Ovary (tissue), 3 donors: ENCODE measurements at regions not wholly inside any gene's neighbourhood (a gene's known extent, or its start where the extent isn't known, plus 50 kb on each side); places are given as distances from the start of the nearest gene placed in this dataset.

Experiments used
- POLR2A ChIP-seq: fragments of 450-650 bp; IDR thresholded peaks from one replicate; pipeline ENCODE4 v1.6.1; 2017; ENCODE audit warnings: antibody characterized with exemption, mild to moderate bottlenecking, moderate library complexity
- TF ChIP-seq, protein P1 (sequence below), 3 donors: fragments of 450-650 bp in 2 of 3; fragments of 200-600 bp in 1 of 3; IDR thresholded peaks; one replicate each; pipeline versions ENCODE4 v1.5.1 to v1.8.0; 2016 to 2022; ENCODE audit warnings: antibody characterized with exemption in 3 of 3, mild to moderate bottlenecking in 1 of 3
- donor health status: DM: no; HTN: no; CAD: no.

DNA sequence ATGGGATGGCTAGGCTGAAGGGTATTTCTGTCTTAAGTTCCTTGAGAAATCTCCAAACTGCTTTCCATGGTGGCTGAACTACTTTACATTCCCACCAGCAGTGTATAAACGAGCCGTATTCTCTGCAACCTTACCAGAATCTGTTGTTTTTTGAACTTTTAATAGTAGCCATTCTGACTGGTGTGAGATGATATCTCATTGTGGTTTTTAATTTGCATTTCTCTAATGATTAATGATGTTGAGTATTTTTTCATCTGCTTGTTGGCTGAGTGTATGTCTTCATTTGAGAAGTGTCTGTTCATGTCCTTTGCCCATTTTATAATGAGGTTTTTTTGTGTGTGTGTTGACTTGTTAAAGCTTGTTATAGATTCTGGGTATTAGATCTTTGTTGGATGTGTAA lies 226.8 kb upstream of the IGFBP3 start:
- TF ChIP-seq, protein P1, sequence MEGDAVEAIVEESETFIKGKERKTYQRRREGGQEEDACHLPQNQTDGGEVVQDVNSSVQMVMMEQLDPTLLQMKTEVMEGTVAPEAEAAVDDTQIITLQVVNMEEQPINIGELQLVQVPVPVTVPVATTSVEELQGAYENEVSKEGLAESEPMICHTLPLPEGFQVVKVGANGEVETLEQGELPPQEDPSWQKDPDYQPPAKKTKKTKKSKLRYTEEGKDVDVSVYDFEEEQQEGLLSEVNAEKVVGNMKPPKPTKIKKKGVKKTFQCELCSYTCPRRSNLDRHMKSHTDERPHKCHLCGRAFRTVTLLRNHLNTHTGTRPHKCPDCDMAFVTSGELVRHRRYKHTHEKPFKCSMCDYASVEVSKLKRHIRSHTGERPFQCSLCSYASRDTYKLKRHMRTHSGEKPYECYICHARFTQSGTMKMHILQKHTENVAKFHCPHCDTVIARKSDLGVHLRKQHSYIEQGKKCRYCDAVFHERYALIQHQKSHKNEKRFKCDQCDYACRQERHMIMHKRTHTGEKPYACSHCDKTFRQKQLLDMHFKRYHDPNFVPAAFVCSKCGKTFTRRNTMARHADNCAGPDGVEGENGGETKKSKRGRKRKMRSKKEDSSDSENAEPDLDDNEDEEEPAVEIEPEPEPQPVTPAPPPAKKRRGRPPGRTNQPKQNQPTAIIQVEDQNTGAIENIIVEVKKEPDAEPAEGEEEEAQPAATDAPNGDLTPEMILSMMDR (IDR thresholded peaks at IDR 0.05): no peak
- no peak for TF ChIP-seq POLR2A
